GM23338 (cell line): ENCODE measurements at regions not wholly inside any gene's neighbourhood (a gene's known extent, or its start where the extent isn't known, plus 50 kb on each side); places are given as distances from the start of the nearest gene placed in this dataset.

Experiments used
- ATAC-seq: fragments of 200-7000 bp; cut with Tn5 transposase; 3 replicates; pipeline ENCODE4 v1.9.1; 2020
- DNase-seq: peaks from one replicate; pipeline ENCODE4 v3.0.0-alpha.2; 2015; ENCODE audit warnings: low spot score
- H2AFZ ChIP-seq: fragments of 200-600 bp; sonication (generic); 2 replicates; pipeline ENCODE4 v1.8.0; 2016; ENCODE audit warnings: antibody characterized with exemption, mild to moderate bottlenecking, moderate library complexity
- H3F3A ChIP-seq: fragments of 200-600 bp; sonication (generic); replicated peaks from 2 replicates; pipeline ENCODE4 v1.8.0; 2017; ENCODE audit warnings: antibody characterized with exemption, mixed run types, low read depth
- H3K27ac ChIP-seq: fragments of 200-600 bp; sonication (generic); 2 replicates; pipeline ENCODE4 v1.6.1; 2016; ENCODE audit warnings: low read depth
- H3K27me3 ChIP-seq: fragments of 200-600 bp; sonication (generic); 2 replicates; pipeline ENCODE4 v1.8.0; 2016; ENCODE audit warnings: mild to moderate bottlenecking, mixed run types, moderate library complexity; ENCODE audit not compliant: insufficient read depth
- H3K36me3 ChIP-seq: fragments of 200-600 bp; sonication (generic); 2 replicates; pipeline ENCODE4 v1.8.0; 2016; ENCODE audit warnings: mild to moderate bottlenecking; ENCODE audit not compliant: insufficient read depth
- H3K4me1 ChIP-seq: fragments of 200-600 bp; sonication (generic); 2 replicates; pipeline ENCODE4 v1.8.0; 2016; ENCODE audit warnings: mild to moderate bottlenecking, moderate library complexity; ENCODE audit not compliant: insufficient read depth
- H3K4me2 ChIP-seq: fragments of 200-600 bp; sonication (generic); 2 replicates; pipeline ENCODE4 v1.7.1; 2017; ENCODE audit warnings: mixed run types
- H3K4me3 ChIP-seq: fragments of 200-600 bp; sonication (generic); 2 replicates; pipeline ENCODE4 v1.6.1; 2016; ENCODE audit warnings: mixed run types
- H3K79me2 ChIP-seq: fragments of 200-600 bp; sonication (generic); replicated peaks from 2 replicates; pipeline ENCODE4 v1.8.0; 2017; ENCODE audit warnings: mild to moderate bottlenecking; ENCODE audit not compliant: insufficient read depth
- H3K9me2 ChIP-seq: fragments of 200-600 bp; sonication (generic); 2 replicates; pipeline ENCODE4 v1.8.0; 2017; ENCODE audit not compliant: insufficient read depth
- H4K20me1 ChIP-seq: fragments of 200-600 bp; sonication (generic); replicated peaks from 2 replicates; pipeline ENCODE4 v1.8.0; 2017; ENCODE audit warnings: mild to moderate bottlenecking; ENCODE audit not compliant: insufficient read depth
- H3K27ac Mint-ChIP-seq: 2 replicates; pipeline ENCODE4 v1.8.0; 2020; ENCODE audit warnings: inconsistent platforms, mild to moderate bottlenecking, moderate library complexity, mixed read lengths
- H3K27me3 Mint-ChIP-seq: 3 replicates; pipeline ENCODE4 v1.8.0; 2022; ENCODE audit warnings: low read depth, mild to moderate bottlenecking, moderate library complexity, mixed read lengths, inconsistent platforms; ENCODE audit not compliant: insufficient read depth, poor library complexity
- H3K36me3 Mint-ChIP-seq: 3 replicates; pipeline ENCODE4 v1.8.0; 2021; ENCODE audit warnings: low read depth, mild to moderate bottlenecking, inconsistent platforms, moderate library complexity, mixed read lengths
- H3K4me1 Mint-ChIP-seq: 3 replicates; pipeline ENCODE4 v1.8.0; 2020; ENCODE audit warnings: mild to moderate bottlenecking, inconsistent platforms, mixed read lengths
- H3K4me3 Mint-ChIP-seq: 3 replicates; pipeline ENCODE4 v1.8.0; 2021; ENCODE audit warnings: moderate library complexity, mild to moderate bottlenecking, inconsistent platforms, mixed read lengths
- H3K9me3 Mint-ChIP-seq: 3 replicates; pipeline ENCODE4 v1.8.0; 2020; ENCODE audit warnings: moderate library complexity, mild to moderate bottlenecking, inconsistent platforms, mixed read lengths
- CREB1 ChIP-seq: fragments of 250-450 bp; sonication (Bioruptor Pico); IDR thresholded peaks from 2 replicates; pipeline ENCODE4 v1.5.0; 2020; ENCODE audit warnings: low read depth, mild to moderate bottlenecking, moderate library complexity
- CTCF ChIP-seq, 2 experiments: fragments of 200-600 bp in 1 of 2; sonication (generic) in 1 of 2; conservative IDR thresholded peaks; 2 replicates each; pipeline versions ENCODE4 v1.5.1 to v1.6.1; 2016 to 2017; ENCODE audit warnings: antibody characterized with exemption in 2 of 2, low read depth in 2 of 2, mild to moderate bottlenecking in 2 of 2, moderate library complexity in 1 of 2
- ETS1 ChIP-seq: IDR thresholded peaks from 2 replicates; pipeline ENCODE4 v1.6.1; 2016; ENCODE audit warnings: antibody characterized with exemption
- EZH2 ChIP-seq: fragments of 200-600 bp; sonication (generic); IDR thresholded peaks from one replicate; pipeline ENCODE4 v1.8.0; 2017; ENCODE audit warnings: antibody characterized with exemption, mild to moderate bottlenecking, low read depth; ENCODE audit not compliant: unreplicated experiment
- EZH2phosphoT487 ChIP-seq: fragments of 200-600 bp; sonication (generic); IDR thresholded peaks from one replicate; pipeline ENCODE4 v1.8.1; 2018; ENCODE audit warnings: antibody characterized with exemption; ENCODE audit not compliant: unreplicated experiment
- JUNB ChIP-seq: IDR thresholded peaks from one replicate; pipeline ENCODE4 v1.6.1; 2016; ENCODE audit warnings: antibody characterized with exemption; ENCODE audit not compliant: unreplicated experiment
- NANOG ChIP-seq: IDR thresholded peaks from 2 replicates; pipeline ENCODE4 v1.6.1; 2016; ENCODE audit warnings: antibody characterized with exemption, borderline replicate concordance
- POLR2AphosphoS5 ChIP-seq: IDR thresholded peaks from 2 replicates; pipeline ENCODE4 v1.6.1; 2016; ENCODE audit warnings: antibody characterized with exemption, low read depth
- REST ChIP-seq: IDR thresholded peaks from one replicate; pipeline ENCODE4 v1.6.1; 2018; ENCODE audit warnings: antibody characterized with exemption; ENCODE audit not compliant: unreplicated experiment
- STAT1 ChIP-seq: IDR thresholded peaks from one replicate; pipeline ENCODE4 v1.6.1; 2016; ENCODE audit warnings: antibody characterized with exemption; ENCODE audit not compliant: unreplicated experiment
- ZNF114 ChIP-seq: fragments of 250-450 bp; sonication (Bioruptor Pico); IDR thresholded peaks from 2 replicates; pipeline ENCODE4 v1.5.0; 2020; ENCODE audit warnings: mild to moderate bottlenecking, moderate library complexity
- ZNF331 ChIP-seq: fragments of 250-450 bp; sonication (Bioruptor Pico); IDR thresholded peaks from 2 replicates; pipeline ENCODE4 v1.5.0; 2020; ENCODE audit warnings: low read depth, mild to moderate bottlenecking, moderate library complexity
- ZNF462 ChIP-seq: fragments of 250-450 bp; sonication (Bioruptor Pico); IDR thresholded peaks from 2 replicates; pipeline ENCODE4 v1.5.0; 2020; ENCODE audit warnings: mild to moderate bottlenecking, moderate library complexity

GRCh38 chr16:64445245-64445644, 676.6 kb downstream of the CDH11 start:
- H3K27me3 Mint-ChIP-seq: no peaks in the 10 kb centered on the region
- Histone ChIP-seq H3K36me3 (no peaks in the 10 kb centered on the region), H3K79me2 (no peaks in the 10 kb centered on the region), H3K4me3 (no peak overlapping the region), H3K27ac (no peak overlapping the region), H3K9me2 (no peaks in the 10 kb centered on the region), H2AFZ (no peak overlapping the region), H3K4me1 (peaks cover 10% of the 10 kb centered on the region), H3K27me3 (no peaks in the 10 kb centered on the region), H3F3A (no peaks in the 10 kb centered on the region), H3K4me2 (0 out of 2 replicates have a peak overlapping the region, but pooled peaks have one; percentile 2), H4K20me1 (no peaks in the 10 kb centered on the region)
- peaks cover 35% of the 10 kb centered on the region for H3K4me1 Mint-ChIP-seq
- peak; percentile 59 for ATAC-seq
- H3K27ac Mint-ChIP-seq: no peak overlapping the region
- DNase-seq: peak; percentile 26
- TF ChIP-seq STAT1 (no peak), CREB1 (CRISPR knock-in tag) (no peak), EZH2phosphoT487 (no peak), EZH2 (no peak), POLR2AphosphoS5 (no peak), ZNF114 (no peak), REST (no peak), JUNB (no peak), ETS1 (no peak), ZNF462 (CRISPR knock-in tag) (no peak), ZNF331 (CRISPR knock-in tag) (no peak), NANOG (no peak), CTCF (conservative IDR thresholded peaks at IDR 0.05; ENCODE audit: low read depth in 2 of 2) (no peak)
- no peaks in the 10 kb centered on the region for H3K36me3 Mint-ChIP-seq
- H3K4me3 Mint-ChIP-seq: no peak overlapping the region
- no peaks in the 10 kb centered on the region for H3K9me3 Mint-ChIP-seq
